DND-41 (cell line): ENCODE measurements at regions not wholly inside any gene's neighbourhood (a gene's known extent, or its start where the extent isn't known, plus 50 kb on each side); places are given as distances from the start of the nearest gene placed in this dataset.
A peak's percentile ranks its signal among the peaks of the same experiment; 100 is the strongest.

Experiments used
- ATAC-seq: fragments of 200-7000 bp; cut with Tn5 transposase; 3 replicates; pipeline ENCODE4 v1.9.1; 2021; ENCODE audit warnings: low read depth; ENCODE audit not compliant: insufficient read depth
- DNase-seq: peaks from one replicate; pipeline ENCODE4 v3.0.0-alpha.2; 2020
- H2AFZ ChIP-seq: 2 replicates; pipeline ENCODE4 v1.6.0; 2012; ENCODE audit warnings: low read depth, low read length
- H3K27ac ChIP-seq: 2 replicates; pipeline ENCODE4 v1.5.1; 2012; ENCODE audit warnings: low read length, inconsistent platforms
- H3K27me3 ChIP-seq: fragments of 200-600 bp; sonication (generic); 2 replicates; pipeline ENCODE4 v1.6.0; 2012; ENCODE audit warnings: low read length, mild to moderate bottlenecking, inconsistent platforms; ENCODE audit not compliant: insufficient read depth, poor library complexity
- H3K36me3 ChIP-seq: 2 replicates; pipeline ENCODE4 v1.5.1; 2012; ENCODE audit warnings: low read length, inconsistent platforms; ENCODE audit not compliant: insufficient read depth
- H3K4me1 ChIP-seq: 2 replicates; pipeline ENCODE4 v1.5.1; 2012; ENCODE audit warnings: mild to moderate bottlenecking, low read length; ENCODE audit not compliant: insufficient read depth
- H3K4me2 ChIP-seq: 2 replicates; pipeline ENCODE4 v1.6.0; 2012; ENCODE audit warnings: mild to moderate bottlenecking, moderate library complexity, low read length, inconsistent platforms; ENCODE audit not compliant: insufficient read depth
- H3K4me3 ChIP-seq, 2 experiments: fragments of 200-600 bp in 1 of 2; shearing (Covaris generic) in 1 of 2; 2 replicates each; pipeline ENCODE4 v1.5.1; 2012 to 2016; ENCODE audit warnings: inconsistent platforms in 2 of 2, low read length in 2 of 2, mild to moderate bottlenecking in 2 of 2, low read depth in 1 of 2, moderate library complexity in 1 of 2
- H3K79me2 ChIP-seq: 2 replicates; pipeline ENCODE4 v1.6.0; 2012; ENCODE audit warnings: low read length, inconsistent platforms; ENCODE audit not compliant: insufficient read depth
- H3K9ac ChIP-seq: 2 replicates; pipeline ENCODE4 v1.6.0; 2012; ENCODE audit warnings: low read depth, mild to moderate bottlenecking, inconsistent platforms, low read length, moderate library complexity
- H3K9me3 ChIP-seq: 2 replicates; pipeline ENCODE4 v1.5.1; 2012; ENCODE audit warnings: low read length, moderate library complexity, mild to moderate bottlenecking, inconsistent platforms; ENCODE audit not compliant: insufficient read depth, severe bottlenecking
- H4K20me1 ChIP-seq: 2 replicates; pipeline ENCODE4 v1.6.0; 2012; ENCODE audit warnings: low read length; ENCODE audit not compliant: insufficient read depth
- EZH2 ChIP-seq: IDR thresholded peaks from 3 replicates; pipeline ENCODE4 v1.6.1; 2012; ENCODE audit warnings: borderline replicate concordance, low read depth, mild to moderate bottlenecking, moderate library complexity, low read length, inconsistent platforms; ENCODE audit not compliant: severe bottlenecking
- TF ChIP-seq, protein P1 (sequence below): IDR thresholded peaks from 2 replicates; pipeline ENCODE4 v1.5.1; 2012; ENCODE audit warnings: borderline replicate concordance, low read length, moderate library complexity, mild to moderate bottlenecking; ENCODE audit not compliant: poor library complexity, severe bottlenecking; ENCODE audit errors: extremely low read depth

DNA sequence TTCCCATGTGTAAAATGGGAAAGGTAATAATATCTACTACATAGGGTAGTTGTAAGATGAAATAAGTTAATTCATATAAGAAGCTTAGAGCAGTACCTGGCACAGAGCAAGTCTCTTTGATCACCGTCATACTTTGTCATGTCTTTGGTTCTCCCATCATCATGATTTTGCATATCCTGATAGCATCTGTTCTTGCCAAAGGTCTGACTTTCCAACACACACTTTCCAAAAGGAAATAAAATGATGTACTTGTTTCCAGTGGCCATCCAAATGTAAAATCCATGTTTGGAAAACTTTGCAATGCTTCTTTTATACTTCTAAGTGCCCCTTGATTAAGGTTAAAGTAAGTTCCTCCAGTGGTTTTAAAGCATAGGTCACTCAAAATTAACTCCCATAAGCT, 266.9 kb upstream of the PTGER4 start:
- TF ChIP-seq EZH2: no peak
- TF ChIP-seq, protein P1, sequence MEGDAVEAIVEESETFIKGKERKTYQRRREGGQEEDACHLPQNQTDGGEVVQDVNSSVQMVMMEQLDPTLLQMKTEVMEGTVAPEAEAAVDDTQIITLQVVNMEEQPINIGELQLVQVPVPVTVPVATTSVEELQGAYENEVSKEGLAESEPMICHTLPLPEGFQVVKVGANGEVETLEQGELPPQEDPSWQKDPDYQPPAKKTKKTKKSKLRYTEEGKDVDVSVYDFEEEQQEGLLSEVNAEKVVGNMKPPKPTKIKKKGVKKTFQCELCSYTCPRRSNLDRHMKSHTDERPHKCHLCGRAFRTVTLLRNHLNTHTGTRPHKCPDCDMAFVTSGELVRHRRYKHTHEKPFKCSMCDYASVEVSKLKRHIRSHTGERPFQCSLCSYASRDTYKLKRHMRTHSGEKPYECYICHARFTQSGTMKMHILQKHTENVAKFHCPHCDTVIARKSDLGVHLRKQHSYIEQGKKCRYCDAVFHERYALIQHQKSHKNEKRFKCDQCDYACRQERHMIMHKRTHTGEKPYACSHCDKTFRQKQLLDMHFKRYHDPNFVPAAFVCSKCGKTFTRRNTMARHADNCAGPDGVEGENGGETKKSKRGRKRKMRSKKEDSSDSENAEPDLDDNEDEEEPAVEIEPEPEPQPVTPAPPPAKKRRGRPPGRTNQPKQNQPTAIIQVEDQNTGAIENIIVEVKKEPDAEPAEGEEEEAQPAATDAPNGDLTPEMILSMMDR: no peak
- DNase-seq (no peak), ATAC-seq (no peak)
- no peak overlapping the region for H3K4me3 ChIP-seq
- no peaks in the 10 kb centered on the region for H3K27me3 ChIP-seq
- no peak overlapping the region for H2AFZ ChIP-seq
- peaks cover 42% of the 10 kb centered on the region for H3K4me1 ChIP-seq
- no peaks in the 10 kb centered on the region for H4K20me1 ChIP-seq
- H3K9me3 ChIP-seq: no peaks in the 10 kb centered on the region
- no peak overlapping the region for H3K9ac ChIP-seq
- no peaks in the 10 kb centered on the region for H3K36me3 ChIP-seq
- H3K4me2 ChIP-seq: no peak overlapping the region
- 0 out of 2 replicates have a peak overlapping the region, but pooled peaks have one; percentile 29 for H3K27ac ChIP-seq
- H3K79me2 ChIP-seq: no peaks in the 10 kb centered on the region

DNA sequence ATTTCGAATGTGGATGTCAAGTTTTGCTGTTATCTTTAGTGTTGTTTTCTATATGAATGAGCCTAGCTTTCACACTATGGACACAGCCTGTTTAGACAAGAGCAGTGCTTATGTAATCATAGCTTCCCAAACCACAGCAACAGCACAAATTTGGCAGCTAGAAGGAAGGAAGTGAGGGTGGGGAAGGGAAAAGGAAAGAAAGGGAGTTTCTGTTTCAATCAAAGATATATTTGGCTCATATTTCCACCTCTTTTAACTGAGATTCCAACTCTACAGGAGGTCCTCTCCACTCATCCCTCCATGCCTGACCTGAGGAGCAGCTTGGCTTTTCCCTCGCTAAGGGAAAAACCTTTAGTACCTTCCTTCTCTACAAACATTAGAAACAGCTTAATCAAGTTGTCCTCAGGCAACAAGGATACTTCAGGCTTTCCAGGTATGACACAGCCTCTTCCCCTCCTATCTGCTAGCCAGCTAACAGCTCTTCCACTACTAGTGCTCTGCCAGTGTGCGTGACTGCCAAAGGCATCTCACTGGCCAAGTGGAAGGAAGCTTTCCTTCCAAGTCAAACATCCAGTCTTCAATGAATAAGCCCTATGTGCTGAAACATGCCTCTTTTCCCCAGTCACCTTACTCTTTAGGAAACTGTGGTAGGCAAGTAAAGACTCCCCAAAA, 268.6 kb upstream of the PTGER4 start:
- H3K4me1 ChIP-seq: peaks cover 59% of the 10 kb centered on the region
- no peak for DNase-seq
- peak overlapping the region; percentile 83 for H3K27ac ChIP-seq
- H3K27me3 ChIP-seq: no peaks in the 10 kb centered on the region
- ATAC-seq: peak; percentile 32; the same call in 2 of the 3 replicates
- H2AFZ ChIP-seq: no peak overlapping the region
- H3K79me2 ChIP-seq: no peaks in the 10 kb centered on the region
- TF ChIP-seq, protein P1: no peak
- TF ChIP-seq EZH2: no peak
- H3K4me3 ChIP-seq: no peak overlapping the region
- H3K4me2 ChIP-seq: peak overlapping the region; percentile 59
- peak overlapping the region; percentile 52 for H3K9ac ChIP-seq
- H3K36me3 ChIP-seq: no peaks in the 10 kb centered on the region
- no peaks in the 10 kb centered on the region for H3K9me3 ChIP-seq
- H4K20me1 ChIP-seq: no peaks in the 10 kb centered on the region

GRCh38 chr5:40410231-40410861, 269.4 kb upstream of the PTGER4 start:
- TF ChIP-seq EZH2: no peak
- TF ChIP-seq, protein P1: no peak
- peak overlapping the region; percentile 83 for H3K27ac ChIP-seq
- H3K9ac ChIP-seq: peak overlapping the region; percentile 52
- DNase-seq (peak; percentile 82), ATAC-seq (peak; percentile 90)
- no peaks in the 10 kb centered on the region for H3K9me3 ChIP-seq
- H4K20me1 ChIP-seq: no peaks in the 10 kb centered on the region
- peaks cover 66% of the 10 kb centered on the region for H3K4me1 ChIP-seq
- peak overlapping the region; percentile 51 for H2AFZ ChIP-seq
- H3K36me3 ChIP-seq: no peaks in the 10 kb centered on the region
- no peaks in the 10 kb centered on the region for H3K27me3 ChIP-seq
- H3K4me2 ChIP-seq: peak overlapping the region; percentile 59
- H3K79me2 ChIP-seq: no peaks in the 10 kb centered on the region
- H3K4me3 ChIP-seq: peak overlapping the region in 1 of 2 experiments; percentile 33; a peak in 3 of 4 replicates
